ENCODE measurements at regions not wholly inside any gene's neighbourhood (a gene's known extent, or its start where the extent isn't known, plus 50 kb on each side); places are given as distances from the start of the nearest gene placed in this dataset.

GRCh38 chrX:113457719-113458118 is 617.1 kb upstream of the AMOT start:
- TF ChIP-seq, protein P1, sequence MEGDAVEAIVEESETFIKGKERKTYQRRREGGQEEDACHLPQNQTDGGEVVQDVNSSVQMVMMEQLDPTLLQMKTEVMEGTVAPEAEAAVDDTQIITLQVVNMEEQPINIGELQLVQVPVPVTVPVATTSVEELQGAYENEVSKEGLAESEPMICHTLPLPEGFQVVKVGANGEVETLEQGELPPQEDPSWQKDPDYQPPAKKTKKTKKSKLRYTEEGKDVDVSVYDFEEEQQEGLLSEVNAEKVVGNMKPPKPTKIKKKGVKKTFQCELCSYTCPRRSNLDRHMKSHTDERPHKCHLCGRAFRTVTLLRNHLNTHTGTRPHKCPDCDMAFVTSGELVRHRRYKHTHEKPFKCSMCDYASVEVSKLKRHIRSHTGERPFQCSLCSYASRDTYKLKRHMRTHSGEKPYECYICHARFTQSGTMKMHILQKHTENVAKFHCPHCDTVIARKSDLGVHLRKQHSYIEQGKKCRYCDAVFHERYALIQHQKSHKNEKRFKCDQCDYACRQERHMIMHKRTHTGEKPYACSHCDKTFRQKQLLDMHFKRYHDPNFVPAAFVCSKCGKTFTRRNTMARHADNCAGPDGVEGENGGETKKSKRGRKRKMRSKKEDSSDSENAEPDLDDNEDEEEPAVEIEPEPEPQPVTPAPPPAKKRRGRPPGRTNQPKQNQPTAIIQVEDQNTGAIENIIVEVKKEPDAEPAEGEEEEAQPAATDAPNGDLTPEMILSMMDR (IDR thresholded peaks at IDR 0.05) = no peak
- TF ChIP-seq POLR2A (IDR thresholded peaks at IDR 0.05) = no peak

All from gastroesophageal sphincter (tissue), 3 donors.